Stimulated activated CD4-positive, alpha-beta T cell treated with anti-CD3 and anti-CD28 coated beads, Interleukin-4, amount 100 ng/mL, for 24 hours (primary cell): ENCODE measurements at regions not wholly inside any gene's neighbourhood (a gene's known extent, or its start where the extent isn't known, plus 50 kb on each side); places are given as distances from the start of the nearest gene placed in this dataset.

Experiments
- DNase-seq: peaks from one replicate; pipeline ENCODE4 v3.0.0-alpha.2; 2020

- no peak for DNase-seq
These were observed 114.4 kb upstream of the PARP11 start for GRCh38 chr12:3987571-3987970.

DNA sequence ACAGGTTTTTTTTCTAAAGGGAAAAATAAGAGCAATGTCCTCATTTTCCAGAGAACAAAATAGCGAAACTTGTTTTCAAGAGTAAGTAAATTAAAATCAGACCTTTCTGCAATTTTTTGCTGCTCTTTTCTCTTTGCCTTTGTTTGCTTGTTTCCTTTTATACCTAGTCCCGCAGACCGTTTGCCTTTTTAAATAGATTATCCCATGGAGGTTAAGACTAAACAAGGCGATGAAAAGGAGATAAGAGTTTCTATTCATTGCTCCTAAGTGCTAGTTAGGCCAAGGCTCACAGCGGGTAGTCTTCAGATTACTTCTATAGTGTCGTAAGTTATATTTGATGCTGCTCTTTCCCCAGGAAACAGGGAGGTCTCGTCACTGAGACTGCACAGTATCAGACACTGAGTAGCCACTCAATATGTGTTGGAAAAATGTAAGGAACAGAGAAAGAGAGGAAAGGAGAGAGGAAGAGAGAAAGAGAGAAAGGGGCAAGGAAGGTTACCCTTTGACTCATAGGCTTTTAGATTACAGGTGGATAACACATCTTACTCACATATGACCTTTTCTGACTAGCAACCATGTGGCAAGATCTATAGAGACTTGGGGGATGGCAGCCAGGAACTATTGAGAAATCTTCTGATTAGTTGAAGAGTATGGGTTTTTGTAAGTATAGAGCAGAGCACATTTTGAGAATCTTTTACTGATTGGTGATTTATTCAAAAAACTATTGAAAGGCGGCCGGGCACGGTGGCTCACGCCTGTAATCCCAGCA lies 107.5 kb upstream of the PARP11 start:
- DNase-seq: no peak

GRCh38 chr12:3977621-3978020 lies 104.4 kb upstream of the PARP11 start:
- DNase-seq: no peak

- no peak for DNase-seq
These were observed 103.2 kb upstream of the PARP11 start for GRCh38 chr12:3976351-3976938.

- no peak for DNase-seq
These were observed 102.5 kb upstream of the PARP11 start for GRCh38 chr12:3975652-3976051.

DNA sequence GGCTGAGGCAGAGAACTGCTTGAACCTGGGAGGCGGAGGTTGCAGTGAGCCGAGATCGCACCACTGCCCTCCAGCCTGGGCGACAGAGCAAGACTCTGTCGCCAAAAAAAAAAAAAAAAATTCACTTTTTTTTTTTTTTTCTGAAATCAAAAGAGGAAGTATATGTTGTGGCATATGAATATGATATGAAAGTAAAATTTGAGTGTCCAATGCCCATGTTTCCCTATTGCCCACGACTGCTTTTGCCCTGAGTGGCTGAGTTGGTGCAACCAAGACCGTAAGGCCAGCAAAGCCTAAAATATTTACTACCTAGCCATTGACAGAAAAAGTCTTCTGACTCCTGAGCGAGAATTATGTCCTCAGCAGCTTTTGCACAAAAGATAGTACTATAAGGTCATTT lies 101.7 kb upstream of the PARP11 start:
- no peak for DNase-seq

GRCh38 chr12:3973973-3974644 lies 100.9 kb upstream of the PARP11 start:
- no peak for DNase-seq

DNA sequence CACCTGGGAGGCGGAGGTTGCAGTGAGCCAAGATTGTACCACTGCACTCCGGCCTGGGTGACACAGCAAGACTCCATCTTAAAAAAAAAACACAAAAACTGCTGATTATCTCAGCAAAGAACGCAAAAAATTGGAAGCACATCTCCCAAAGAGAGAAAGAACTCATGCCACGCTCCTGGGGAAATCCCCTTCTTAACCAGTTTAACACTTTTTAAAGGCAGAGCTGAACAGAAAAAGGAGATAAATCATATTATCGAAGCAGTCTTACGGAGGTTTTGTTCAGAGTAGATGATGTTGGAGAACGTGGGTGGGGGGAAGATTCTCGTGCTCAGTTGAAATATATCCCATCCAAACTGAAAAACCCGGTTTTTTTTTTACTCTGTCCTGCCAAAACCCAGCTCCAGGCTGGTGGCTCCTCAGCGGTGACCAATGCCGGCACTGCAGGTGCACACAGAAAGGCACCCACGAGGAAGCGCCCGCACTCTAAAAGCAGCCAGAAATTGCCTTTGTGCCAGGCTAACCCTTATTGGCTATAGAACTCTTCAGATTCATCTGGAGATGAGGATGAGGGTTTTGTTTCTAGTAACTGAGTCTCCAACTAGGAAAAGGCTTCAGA lies 100.2 kb upstream of the PARP11 start:
- DNase-seq: peak; percentile 31

GRCh38 chr12:3972576-3972975 lies 99.4 kb upstream of the PARP11 start:
- no peak for DNase-seq

DNA sequence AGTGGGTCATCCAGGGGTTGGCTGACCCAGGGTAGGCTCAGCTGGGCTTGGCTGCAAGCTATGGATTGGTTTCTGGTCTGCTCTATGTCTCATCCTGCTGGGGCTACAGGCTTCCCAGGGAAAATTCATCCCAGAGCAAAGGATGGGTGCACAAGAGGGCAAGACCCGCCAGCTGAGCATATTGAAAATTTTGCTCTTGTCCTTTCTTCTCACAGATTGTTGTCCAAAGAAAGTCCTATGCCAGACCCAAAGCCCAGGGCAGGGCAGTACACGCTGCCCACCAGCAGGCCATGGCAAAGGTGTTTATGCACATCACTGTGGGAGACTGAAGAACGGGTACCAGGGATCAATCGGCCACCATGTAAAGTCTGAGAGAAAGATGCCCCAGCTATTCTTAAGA lies 95.3 kb upstream of the PARP11 start:
- DNase-seq: no peak

- DNase-seq: no peak
These were observed 94.5 kb upstream of the PARP11 start for GRCh38 chr12:3967556-3968160.

GRCh38 chr12:3966376-3966775 lies 93.2 kb upstream of the PARP11 start:
- no peak for DNase-seq

DNA sequence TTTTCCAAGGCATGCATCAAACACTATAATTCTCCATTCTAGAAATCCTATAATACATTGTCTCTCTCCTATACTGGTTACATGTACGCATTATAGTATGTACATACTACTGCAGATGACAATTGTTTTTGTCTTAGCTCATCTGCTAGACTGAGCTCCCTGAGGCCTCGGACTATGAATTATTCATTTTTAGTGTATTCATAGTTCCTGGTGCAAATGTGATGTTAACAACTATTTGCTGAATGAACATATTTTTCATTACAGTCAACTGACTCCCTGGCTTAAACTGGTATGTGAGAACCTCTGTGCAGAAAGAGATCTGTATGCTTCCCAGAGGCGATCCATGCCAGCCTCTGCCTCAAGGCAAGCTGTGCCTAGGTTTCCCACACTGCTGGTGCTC lies 91.8 kb upstream of the PARP11 start:
- no peak for DNase-seq

DNA sequence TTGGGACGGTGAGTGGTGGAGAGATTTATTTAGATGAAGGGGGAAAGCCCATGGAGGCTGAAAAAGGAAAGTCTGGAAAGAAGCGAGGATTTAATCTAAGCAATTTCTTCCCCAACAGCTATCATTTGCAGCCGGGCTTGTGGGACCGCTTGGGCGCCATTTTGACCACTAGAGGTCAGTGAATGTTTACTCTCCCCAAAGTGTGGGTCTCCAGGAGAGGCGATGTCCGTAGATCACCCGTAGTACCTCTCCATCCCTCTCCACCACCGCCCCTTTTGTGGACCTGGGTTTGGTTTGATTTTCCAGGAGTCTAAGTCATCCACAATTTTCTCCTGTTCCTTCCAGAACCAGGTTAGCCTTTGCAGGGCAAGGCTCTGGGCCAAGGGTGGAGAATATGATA lies 91.2 kb upstream of the PARP11 start:
- DNase-seq: no peak

GRCh38 chr12:3962631-3963483 lies 89.7 kb upstream of the PARP11 start:
- peak; percentile 60 for DNase-seq

DNA sequence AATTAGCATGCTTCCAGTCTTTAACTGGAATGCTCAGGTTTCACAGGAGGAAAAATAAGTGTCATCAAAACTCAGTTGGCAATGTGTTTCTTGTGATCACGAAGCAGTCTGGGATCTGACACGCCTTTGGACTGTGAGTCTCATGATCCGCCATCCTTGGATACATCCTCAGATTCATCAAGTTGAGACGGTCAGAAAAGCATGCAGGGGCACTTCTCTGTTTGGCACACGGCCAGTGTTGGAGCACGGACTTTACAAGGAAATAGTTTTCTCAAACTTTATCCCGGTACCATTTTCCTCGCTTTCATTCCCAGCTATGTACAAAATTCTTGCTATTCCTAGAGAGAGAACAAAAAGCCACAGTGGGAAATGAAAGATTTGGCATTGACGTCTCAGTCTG lies 88.4 kb upstream of the PARP11 start:
- DNase-seq: no peak

DNA sequence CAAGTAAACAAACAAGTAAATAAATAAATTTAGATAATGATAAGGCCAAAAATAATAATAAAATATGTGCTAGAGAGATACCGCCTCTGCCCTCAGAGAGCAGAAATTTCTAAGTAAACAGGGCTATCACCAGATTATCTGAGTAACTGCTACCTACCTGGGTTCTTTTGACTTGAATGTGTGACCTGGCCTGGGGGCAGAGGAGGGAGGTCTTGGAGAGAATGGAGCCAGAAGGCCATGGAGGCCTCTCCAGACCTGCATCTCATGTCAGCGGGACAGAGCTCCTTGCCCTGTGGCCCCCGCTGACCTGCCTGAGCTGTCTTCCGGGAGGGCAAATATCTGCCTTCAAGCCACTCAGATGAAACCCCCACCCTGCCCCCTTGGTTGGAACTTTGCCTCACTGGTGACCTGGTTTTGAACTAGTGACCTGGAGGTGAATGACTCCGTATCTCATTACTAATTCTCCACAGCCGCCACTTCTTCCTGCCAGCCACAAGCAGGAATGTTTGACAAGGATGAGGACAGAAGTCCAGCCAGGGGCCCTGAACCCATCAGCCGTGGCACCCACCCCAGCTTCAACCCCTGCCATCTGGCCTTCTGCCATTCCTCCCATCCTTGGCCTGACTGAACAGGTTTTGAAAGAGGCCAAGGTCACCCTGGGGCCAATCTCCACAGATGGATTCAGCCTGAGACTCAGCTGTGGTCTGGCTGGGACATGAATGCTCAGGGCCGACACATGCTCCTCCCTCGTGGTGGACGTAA lies 86.8 kb upstream of the PARP11 start:
- DNase-seq: no peak

GRCh38 chr12:3958534-3958933 lies 85.3 kb upstream of the PARP11 start:
- DNase-seq: no peak

DNA sequence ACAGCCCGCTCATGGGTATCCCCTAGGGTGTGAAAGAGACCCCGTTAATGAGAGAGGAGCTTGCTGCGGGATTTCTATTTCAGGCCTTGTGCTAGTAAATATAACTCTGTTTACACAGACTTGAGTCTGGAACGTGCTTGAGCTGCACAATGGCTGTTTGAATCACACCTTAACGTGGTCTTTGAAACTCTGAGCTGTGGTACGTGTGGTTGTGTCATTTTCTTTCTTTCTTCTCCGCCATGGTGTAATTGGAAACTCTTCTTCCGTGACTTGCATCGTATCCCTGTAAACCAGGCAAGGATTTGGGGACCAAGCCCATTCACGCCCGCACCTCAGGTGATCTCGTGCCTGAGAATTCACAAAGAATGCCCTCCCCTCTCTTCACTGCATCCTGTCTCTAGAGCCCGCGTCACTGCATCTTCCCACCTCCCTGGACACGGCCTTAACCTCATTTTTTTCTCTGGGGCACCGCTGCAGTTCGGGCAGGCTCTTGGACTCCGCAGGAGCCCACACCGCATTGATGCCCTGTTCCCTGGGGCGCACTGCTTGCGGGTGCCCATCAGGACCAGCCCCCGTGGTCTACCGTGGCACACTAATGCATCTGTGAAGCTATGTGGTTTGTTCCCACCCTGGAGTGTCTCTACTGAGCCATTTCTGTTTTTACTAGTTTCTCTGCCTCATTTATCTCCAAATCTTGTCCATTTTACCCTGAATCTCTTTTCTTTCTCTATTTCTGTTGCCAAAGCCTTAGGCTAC lies 78.4 kb upstream of the PARP11 start:
- DNase-seq: no peak

DNA sequence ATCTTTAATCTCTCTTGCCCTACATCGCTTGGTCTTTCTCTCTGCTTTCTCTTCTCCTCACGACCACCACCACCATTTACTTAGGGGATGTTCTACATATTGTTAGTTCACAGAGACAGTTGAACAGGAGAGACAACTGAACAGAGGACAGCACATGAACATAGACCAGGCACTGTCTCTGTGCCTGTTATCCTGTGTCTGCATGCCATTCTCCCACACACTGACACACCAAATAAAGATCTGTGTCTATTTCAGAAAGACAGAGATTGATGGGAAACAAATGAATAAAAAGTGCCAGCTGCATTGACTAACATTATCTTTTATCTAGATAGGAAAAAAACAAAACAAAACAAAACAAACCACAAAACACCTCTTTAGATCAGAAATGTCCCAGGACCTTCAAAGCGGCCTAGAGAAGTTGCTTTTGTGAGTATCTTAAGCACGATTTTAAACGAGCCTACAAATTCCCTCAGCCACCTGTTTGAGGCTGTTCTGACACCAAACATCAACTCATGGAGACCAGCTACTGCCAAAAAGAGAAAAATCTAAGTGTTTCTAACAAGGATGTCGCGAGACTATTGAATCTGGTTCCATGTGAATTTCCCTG lies 77.6 kb upstream of the PARP11 start:
- DNase-seq: no peak
